Lung (tissue), 11 donors: ENCODE measurements at regions not wholly inside any gene's neighbourhood (a gene's known extent, or its start where the extent isn't known, plus 50 kb on each side); places are given as distances from the start of the nearest gene placed in this dataset.
A peak's percentile ranks its signal among the peaks of the same experiment; 100 is the strongest.

Experiments
- ATAC-seq: fragments of 200-7000 bp; cut with Tn5 transposase; one replicate; pipeline ENCODE4 v1.9.1; 2020; ENCODE audit warnings: moderate number of reproducible peaks; ENCODE audit not compliant: insufficient read depth, low FRiP score
- DNase-seq, 3 donors: peaks; one replicate each; pipeline ENCODE4 v3.0.0-alpha.2; 2013 to 2017
- H3K27ac ChIP-seq, 2 donors: one replicate each; pipeline ENCODE4 v1.5.1; 2013; ENCODE audit warnings: mild to moderate bottlenecking in 2 of 2, moderate library complexity in 2 of 2, control low read depth in 1 of 2, inconsistent platforms in 1 of 2, low read depth in 1 of 2, low read length in 1 of 2
- H3K27me3 ChIP-seq, 3 donors: one replicate each; pipeline ENCODE4 v1.5.1; 2013; ENCODE audit warnings: low read length in 2 of 3; ENCODE audit not compliant: control insufficient read depth in 3 of 3, insufficient read depth in 3 of 3
- H3K36me3 ChIP-seq, 4 donors: one replicate each; pipeline ENCODE4 v1.5.1; 2013; ENCODE audit warnings: low read length in 4 of 4, mild to moderate bottlenecking in 1 of 4, moderate library complexity in 1 of 4; ENCODE audit not compliant: control insufficient read depth in 4 of 4, insufficient read depth in 4 of 4
- H3K4me1 ChIP-seq, 5 donors: one replicate each; pipeline ENCODE4 v1.5.1; 2013; ENCODE audit warnings: low read length in 5 of 5, mild to moderate bottlenecking in 2 of 5, moderate library complexity in 1 of 5; ENCODE audit not compliant: control insufficient read depth in 5 of 5, insufficient read depth in 5 of 5
- H3K4me3 ChIP-seq: one replicate; pipeline ENCODE4 v1.5.1; 2013; ENCODE audit warnings: mild to moderate bottlenecking, control low read depth, moderate library complexity
- H3K9ac ChIP-seq, 2 donors: one replicate each; pipeline ENCODE4 v1.5.1; 2013; ENCODE audit warnings: low read length in 2 of 2, control low read depth in 1 of 2; ENCODE audit not compliant: insufficient read depth in 1 of 2
- H3K9me3 ChIP-seq, 4 donors: one replicate each; pipeline ENCODE4 v1.5.1; 2013; ENCODE audit warnings: low read length in 3 of 4, mild to moderate bottlenecking in 1 of 4, moderate library complexity in 1 of 4; ENCODE audit not compliant: control insufficient read depth in 4 of 4, insufficient read depth in 3 of 4
- WGBS, 2 donors: extraction: QIAGEN DNeasy Blood & Tissue Kit; methylation state at CpG; one replicate each; pipeline ENCODE4 v1.1.7; 2013; 5-methylcytosine and 5-hydroxymethylcytosine counted together
- TF ChIP-seq, protein P1 (sequence below): IDR thresholded peaks from 2 replicates; pipeline ENCODE4 v1.5.1; 2012; ENCODE audit warnings: mild to moderate bottlenecking; ENCODE audit errors: control extremely low read depth, extremely low read depth
- donor health status: control.
- donor health status: control.
- donor health status: Bipolar disorder and iron deficiency.
- donor health status: healthy.
- donor health status: DM: yes; HTN: yes; CAD: no.

DNA sequence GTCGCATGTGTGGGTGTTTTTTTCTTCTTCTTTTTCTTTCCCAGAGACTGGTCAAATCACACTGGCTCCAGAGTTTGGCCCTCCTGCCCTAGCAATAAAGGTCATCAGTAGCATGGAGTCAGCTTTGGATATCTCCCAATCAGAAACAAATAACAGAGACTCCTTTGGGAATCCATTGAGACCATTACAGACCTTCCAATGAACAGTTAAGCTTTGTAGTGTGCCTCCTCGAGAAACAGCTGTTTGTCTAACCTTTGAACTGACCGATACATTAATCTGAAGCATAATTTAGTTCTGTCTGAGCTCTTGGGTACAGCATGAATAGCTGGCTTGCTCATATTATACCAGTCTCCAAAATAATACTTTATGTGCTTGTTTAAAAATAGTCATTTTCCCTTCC lies 1103.2 kb downstream of the GATA3 start:
- ATAC-seq (no peak), DNase-seq (peak in 1 of 3 donors; percentile 6)
- H3K27ac ChIP-seq, result no peak overlapping the region
- TF ChIP-seq, protein P1, sequence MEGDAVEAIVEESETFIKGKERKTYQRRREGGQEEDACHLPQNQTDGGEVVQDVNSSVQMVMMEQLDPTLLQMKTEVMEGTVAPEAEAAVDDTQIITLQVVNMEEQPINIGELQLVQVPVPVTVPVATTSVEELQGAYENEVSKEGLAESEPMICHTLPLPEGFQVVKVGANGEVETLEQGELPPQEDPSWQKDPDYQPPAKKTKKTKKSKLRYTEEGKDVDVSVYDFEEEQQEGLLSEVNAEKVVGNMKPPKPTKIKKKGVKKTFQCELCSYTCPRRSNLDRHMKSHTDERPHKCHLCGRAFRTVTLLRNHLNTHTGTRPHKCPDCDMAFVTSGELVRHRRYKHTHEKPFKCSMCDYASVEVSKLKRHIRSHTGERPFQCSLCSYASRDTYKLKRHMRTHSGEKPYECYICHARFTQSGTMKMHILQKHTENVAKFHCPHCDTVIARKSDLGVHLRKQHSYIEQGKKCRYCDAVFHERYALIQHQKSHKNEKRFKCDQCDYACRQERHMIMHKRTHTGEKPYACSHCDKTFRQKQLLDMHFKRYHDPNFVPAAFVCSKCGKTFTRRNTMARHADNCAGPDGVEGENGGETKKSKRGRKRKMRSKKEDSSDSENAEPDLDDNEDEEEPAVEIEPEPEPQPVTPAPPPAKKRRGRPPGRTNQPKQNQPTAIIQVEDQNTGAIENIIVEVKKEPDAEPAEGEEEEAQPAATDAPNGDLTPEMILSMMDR, result no peak
- H3K4me3 ChIP-seq, result no peak overlapping the region
- H3K9ac ChIP-seq, result no peak overlapping the region
- no peaks in the 10 kb centered on the region for H3K27me3 ChIP-seq
- no peaks in the 10 kb centered on the region for H3K4me1 ChIP-seq
- 58 to 85% methylated on average over 3 of the region's 3 CpGs for WGBS, 2 donors
- H3K36me3 ChIP-seq, result no peaks in the 10 kb centered on the region
- H3K9me3 ChIP-seq, result peaks cover 0 to 4% (median 1%) of the 10 kb centered on the region in 4 donors

DNA sequence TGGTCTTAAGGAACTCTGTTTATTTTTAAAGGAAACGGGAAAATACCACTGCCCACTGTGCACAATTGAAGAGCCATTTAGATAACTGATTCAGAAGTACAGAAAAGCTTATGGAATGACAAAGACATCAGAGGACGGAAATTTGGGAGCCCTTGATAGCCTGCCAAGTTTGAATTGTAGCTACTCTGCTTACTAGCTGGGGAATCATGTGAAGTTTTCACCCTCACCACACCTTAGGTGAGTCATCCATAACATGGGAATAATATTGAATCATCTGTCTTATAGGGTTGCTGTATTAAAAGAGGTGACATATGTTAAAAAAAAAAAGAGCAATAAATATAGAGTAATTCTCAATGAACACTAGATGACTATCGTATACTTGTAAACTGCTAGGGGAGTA lies 1104.2 kb downstream of the GATA3 start:
- Histone ChIP-seq H3K4me3 (no peak overlapping the region), H3K27me3 (no peaks in the 10 kb centered on the region), H3K9me3 (peaks cover 0 to 4% (median 1%) of the 10 kb centered on the region in 4 donors), H3K9ac (no peak overlapping the region), H3K4me1 (no peaks in the 10 kb centered on the region), H3K27ac (no peak overlapping the region), H3K36me3 (no peaks in the 10 kb centered on the region)
- WGBS, 2 donors, result 72 to 88% methylated on average over 3 of the region's 3 CpGs
- ATAC-seq, result no peak
- TF ChIP-seq, protein P1, result no peak
- no peak for DNase-seq

DNA sequence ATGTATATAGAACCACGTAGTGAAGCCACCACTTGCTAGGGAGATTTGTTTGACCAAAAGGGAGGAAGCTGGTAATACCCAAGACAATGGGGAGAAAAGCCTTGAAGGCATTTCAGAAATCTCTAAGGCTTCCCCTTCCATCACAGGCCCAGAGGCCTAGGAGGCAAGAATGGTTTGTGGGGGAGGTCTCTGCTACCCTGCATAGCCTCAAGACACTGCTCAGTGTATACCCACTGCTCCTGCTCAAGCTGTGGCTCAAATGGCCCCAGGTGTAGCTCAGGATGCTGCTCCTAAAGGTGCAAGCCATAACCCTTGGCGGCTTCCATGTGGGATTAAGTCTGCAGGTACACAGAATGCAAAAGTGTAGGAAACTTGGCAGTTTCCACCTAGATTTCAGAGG lies 1105.8 kb downstream of the GATA3 start:
- H3K4me3 ChIP-seq, result no peak overlapping the region
- no peak overlapping the region for H3K9ac ChIP-seq
- H3K27ac ChIP-seq, result no peak overlapping the region
- H3K36me3 ChIP-seq, result no peaks in the 10 kb centered on the region
- H3K4me1 ChIP-seq, result no peaks in the 10 kb centered on the region
- no peaks in the 10 kb centered on the region for H3K27me3 ChIP-seq
- peaks cover 0 to 4% (median 1%) of the 10 kb centered on the region in 4 donors for H3K9me3 ChIP-seq
- 80 to 92% methylated on average over 2 of the region's 2 CpGs for WGBS, 2 donors
- no peak for ATAC-seq
- TF ChIP-seq, protein P1, result no peak
- DNase-seq, result no peak

DNA sequence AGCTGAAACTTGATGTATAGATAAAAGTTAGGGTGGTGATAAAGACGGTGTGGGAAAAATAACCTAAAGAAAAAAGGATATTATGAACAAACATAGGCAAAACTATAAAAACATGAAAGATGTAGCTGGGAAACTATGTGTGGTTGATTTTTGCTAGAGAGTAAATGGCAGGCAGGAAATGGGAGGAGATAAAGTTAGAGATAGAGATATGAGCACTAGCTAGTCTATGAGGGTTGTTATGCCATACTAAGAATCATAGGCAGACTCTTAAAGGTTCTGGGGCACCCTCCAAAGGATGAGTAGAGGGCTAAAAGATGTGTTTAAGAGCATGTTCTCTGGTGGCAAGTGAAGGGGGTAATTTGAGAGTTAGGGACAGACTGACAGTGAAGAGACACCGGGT lies 1109.2 kb downstream of the GATA3 start:
- 88 to 89% methylated on average over 2 of the region's 2 CpGs for WGBS, 2 donors
- Histone ChIP-seq H3K9ac (no peak overlapping the region), H3K9me3 (peaks cover 0 to 4% (median 1%) of the 10 kb centered on the region in 4 donors), H3K4me1 (no peaks in the 10 kb centered on the region), H3K27ac (no peak overlapping the region), H3K36me3 (no peaks in the 10 kb centered on the region), H3K27me3 (no peaks in the 10 kb centered on the region), H3K4me3 (no peak overlapping the region)
- TF ChIP-seq, protein P1, result no peak
- ATAC-seq (no peak), DNase-seq (no peak)
